GM20000 (cell line): ENCODE measurements at regions not wholly inside any gene's neighbourhood (a gene's known extent, or its start where the extent isn't known, plus 50 kb on each side); places are given as distances from the start of the nearest gene placed in this dataset.

Source experiments
- DNase-seq: peaks from one replicate; pipeline ENCODE4 v3.0.0; 2012; ENCODE audit warnings: low spot score
- CTCF ChIP-seq: IDR thresholded peaks from 2 replicates; pipeline ENCODE4 v1.5.1; 2012; ENCODE audit warnings: mild to moderate bottlenecking, control low read depth; ENCODE audit errors: extremely low read depth, missing control alignments

GRCh38 chr14:89502966-89503365, 85.9 kb upstream of the FOXN3 start:
- TF ChIP-seq CTCF = no peak
- DNase-seq = no peak

GRCh38 chr14:89501381-89501780, 84.3 kb upstream of the FOXN3 start:
- no peak for TF ChIP-seq CTCF
- no peak for DNase-seq

DNA sequence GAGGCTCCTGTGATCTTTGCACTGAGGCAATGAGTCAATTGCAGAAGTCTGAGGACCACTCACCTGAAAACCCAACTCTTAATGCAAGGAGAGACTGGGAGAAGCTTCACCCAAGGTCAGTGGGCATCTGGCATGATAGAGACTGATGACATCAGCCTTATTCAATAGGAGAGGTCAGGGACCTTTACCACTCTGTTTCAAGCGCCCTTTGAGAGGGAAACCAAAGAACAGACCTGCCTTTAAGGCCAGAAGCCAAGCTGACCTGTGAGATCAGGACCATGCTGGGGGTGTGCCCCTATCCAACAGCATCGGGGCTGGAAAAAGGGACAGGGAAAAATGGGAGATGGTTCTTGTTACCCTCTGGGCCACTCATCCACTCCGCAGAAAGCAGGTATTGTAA, 83.3 kb upstream of the FOXN3 start:
- DNase-seq = no peak
- no peak for TF ChIP-seq CTCF

GRCh38 chr14:89498878-89499277, 81.8 kb upstream of the FOXN3 start:
- DNase-seq = no peak
- no peak for TF ChIP-seq CTCF

DNA sequence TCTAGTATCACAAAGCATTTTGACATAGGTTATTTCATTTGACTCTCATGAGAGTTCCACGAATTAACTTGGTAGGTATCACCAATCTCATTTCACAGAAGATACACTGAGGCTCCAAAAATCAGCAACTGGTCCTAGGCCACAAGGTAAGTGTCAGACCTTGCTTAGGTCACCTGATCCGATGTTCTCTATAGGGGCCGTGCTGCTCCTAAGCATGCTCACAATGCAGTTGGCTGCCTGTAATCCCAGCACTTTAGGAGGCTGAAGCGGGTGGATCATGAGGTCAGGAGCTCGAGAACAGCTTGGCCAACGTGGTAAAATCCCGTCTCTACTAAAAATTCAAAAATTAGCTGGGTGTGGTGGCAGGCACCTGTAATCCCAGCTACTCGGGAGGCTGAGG, 78.7 kb upstream of the FOXN3 start:
- no peak for DNase-seq
- TF ChIP-seq CTCF = no peak

DNA sequence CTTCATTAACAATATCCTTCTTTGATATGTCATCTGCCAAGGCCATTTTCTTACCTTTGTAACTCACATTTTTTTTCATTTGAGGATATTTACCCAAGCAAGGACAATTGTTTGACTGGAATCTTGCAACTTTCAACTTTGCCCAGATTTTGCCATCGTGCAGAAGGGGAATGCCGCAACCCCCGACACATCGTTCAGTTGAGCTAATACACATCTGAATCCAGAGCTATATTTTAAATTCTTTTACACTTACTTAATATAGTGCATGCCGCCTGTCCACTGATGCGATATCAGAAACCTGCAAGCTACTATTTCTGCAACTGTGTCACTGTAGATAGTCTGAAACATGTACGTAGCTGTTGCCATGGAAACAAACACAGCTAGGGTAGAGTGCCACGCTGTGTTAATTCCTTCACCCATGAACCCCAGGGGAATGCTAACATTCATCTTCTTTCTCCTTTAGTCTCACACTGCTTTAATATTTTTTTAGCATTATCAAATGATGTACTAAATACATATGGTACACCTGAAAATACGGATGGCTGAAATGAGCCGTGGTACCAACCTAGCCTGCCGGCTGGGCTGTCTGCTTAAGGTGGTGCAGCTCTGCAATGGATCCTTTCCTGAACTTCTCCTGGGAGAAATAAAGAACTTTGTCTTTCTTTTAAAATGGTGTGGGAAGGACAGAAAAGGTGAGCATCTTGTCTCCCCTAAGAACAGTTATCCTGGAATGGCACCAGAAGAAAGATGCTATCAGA, 77.0 kb upstream of the FOXN3 start:
- peak; percentile 69 for DNase-seq

GRCh38 chr14:89493406-89493805, 76.4 kb upstream of the FOXN3 start:
- no peak for DNase-seq
- TF ChIP-seq CTCF = no peak

More for the DNA sequence above, 77.0 kb upstream of the FOXN3 start:
- no peak for TF ChIP-seq CTCF
